Mesenchymal stem cell (in vitro differentiated cells and primary cell): ENCODE measurements at regions not wholly inside any gene's neighbourhood (a gene's known extent, or its start where the extent isn't known, plus 50 kb on each side); places are given as distances from the start of the nearest gene placed in this dataset.

ENCODE experiments used
- DNase-seq: peaks from one replicate; pipeline ENCODE4 v3.0.0-alpha.2; 2013
- H2AFZ ChIP-seq: one replicate; pipeline ENCODE4 v1.6.1; 2013; ENCODE audit warnings: low read depth, mild to moderate bottlenecking, control low read depth, inconsistent platforms, low read length, moderate library complexity
- H2AK5ac ChIP-seq: 2 replicates; pipeline ENCODE4 v1.6.1; 2013; ENCODE audit warnings: low read length, moderate library complexity, mild to moderate bottlenecking, inconsistent platforms; ENCODE audit not compliant: severe bottlenecking
- H2BK120ac ChIP-seq: one replicate; pipeline ENCODE4 v1.6.1; 2013; ENCODE audit warnings: low read depth, mild to moderate bottlenecking, inconsistent platforms, low read length, moderate library complexity
- H2BK12ac ChIP-seq, 2 experiments: one replicate each; pipeline ENCODE4 v1.6.1; 2013; ENCODE audit warnings: inconsistent platforms in 2 of 2, low read length in 2 of 2, mild to moderate bottlenecking in 2 of 2, moderate library complexity in 2 of 2, control low read depth in 1 of 2
- H2BK15ac ChIP-seq: one replicate; pipeline ENCODE4 v1.6.1; 2013; ENCODE audit warnings: mild to moderate bottlenecking, low read depth, inconsistent platforms; ENCODE audit not compliant: poor library complexity, severe bottlenecking
- H2BK5ac ChIP-seq: 2 replicates; pipeline ENCODE4 v1.6.1; 2013; ENCODE audit warnings: low read depth, mild to moderate bottlenecking, low read length, control low read depth, inconsistent platforms; ENCODE audit not compliant: poor library complexity, severe bottlenecking
- H3K14ac ChIP-seq, 2 experiments: one replicate each; pipeline ENCODE4 v1.6.1; 2013; ENCODE audit warnings: inconsistent platforms in 2 of 2, low read length in 2 of 2, control low read depth in 1 of 2, mild to moderate bottlenecking in 1 of 2, moderate library complexity in 1 of 2
- H3K18ac ChIP-seq, 2 experiments: one replicate each; pipeline ENCODE4 v1.6.1; 2013; ENCODE audit warnings: inconsistent platforms in 2 of 2, low read length in 2 of 2, control low read depth in 1 of 2, low read depth in 1 of 2, mild to moderate bottlenecking in 1 of 2
- H3K23ac ChIP-seq, 2 experiments: one replicate each; pipeline ENCODE4 v1.6.1; 2013; ENCODE audit warnings: inconsistent platforms in 2 of 2, low read length in 2 of 2, mild to moderate bottlenecking in 2 of 2, moderate library complexity in 2 of 2, control low read depth in 1 of 2
- H3K27ac ChIP-seq: 2 replicates; pipeline ENCODE4 v1.5.1; 2013; ENCODE audit warnings: mild to moderate bottlenecking, moderate library complexity, low read length, control low read depth, inconsistent platforms; ENCODE audit not compliant: poor library complexity, severe bottlenecking
- H3K27me3 ChIP-seq, 2 experiments: 2 replicates each; pipeline versions ENCODE4 v1.6.1 to v1.7.0; 2013; ENCODE audit warnings: low read length in 2 of 2, mild to moderate bottlenecking in 2 of 2, moderate library complexity in 2 of 2, control low read depth in 1 of 2, inconsistent platforms in 1 of 2; ENCODE audit not compliant: control insufficient read depth in 1 of 2, insufficient read depth in 1 of 2
- H3K36me3 ChIP-seq, 2 experiments: 2 replicates each; pipeline versions ENCODE4 v1.6.1 to v1.7.0; 2013; ENCODE audit warnings: low read length in 2 of 2, control low read depth in 1 of 2, inconsistent platforms in 1 of 2, low read depth in 1 of 2, mild to moderate bottlenecking in 1 of 2; ENCODE audit not compliant: insufficient read depth in 2 of 2, control insufficient read depth in 1 of 2
- H3K4ac ChIP-seq, 2 experiments: one replicate each; pipeline ENCODE4 v1.6.1; 2013; ENCODE audit warnings: inconsistent platforms in 2 of 2, low read length in 2 of 2, mild to moderate bottlenecking in 2 of 2, moderate library complexity in 2 of 2, control low read depth in 1 of 2, low read depth in 1 of 2
- H3K4me1 ChIP-seq: 2 replicates; pipeline ENCODE4 v1.6.1; 2013; ENCODE audit warnings: low read depth, low read length, control low read depth; ENCODE audit not compliant: control insufficient read depth, insufficient read depth
- H3K4me2 ChIP-seq: 2 replicates; pipeline ENCODE4 v1.6.1; 2013; ENCODE audit warnings: low read length, mild to moderate bottlenecking, inconsistent platforms; ENCODE audit not compliant: poor library complexity, severe bottlenecking
- H3K4me3 ChIP-seq, 2 experiments: 2 replicates each; pipeline versions ENCODE4 v1.5.1 to v1.7.0; 2013; ENCODE audit warnings: low read length in 2 of 2, mild to moderate bottlenecking in 2 of 2, control low read depth in 1 of 2, low read depth in 1 of 2; ENCODE audit not compliant: insufficient read depth in 1 of 2
- H3K79me1 ChIP-seq: replicated peaks from 2 replicates; pipeline ENCODE4 v1.6.1; 2013; ENCODE audit warnings: mild to moderate bottlenecking, control low read depth, low read length, inconsistent platforms; ENCODE audit not compliant: poor library complexity, severe bottlenecking
- H3K9ac ChIP-seq: 2 replicates; pipeline ENCODE4 v1.7.0; 2013; ENCODE audit warnings: mild to moderate bottlenecking, low read length, moderate library complexity
- H3K9me3 ChIP-seq: 2 replicates; pipeline ENCODE4 v1.7.0; 2013; ENCODE audit warnings: mild to moderate bottlenecking, low read length; ENCODE audit not compliant: control insufficient read depth
- H4K8ac ChIP-seq: one replicate; pipeline ENCODE4 v1.6.1; 2013; ENCODE audit warnings: inconsistent platforms, mild to moderate bottlenecking, low read length, moderate library complexity
- H4K91ac ChIP-seq: one replicate; pipeline ENCODE4 v1.6.1; 2013; ENCODE audit warnings: mild to moderate bottlenecking, low read length, inconsistent platforms
- WGBS: methylation state at CpG from one replicate; pipeline ENCODE4 v1.1.7; 2013; ENCODE audit warnings: mixed read lengths; 5-methylcytosine and 5-hydroxymethylcytosine counted together

GRCh38 chr22:48585916-48586798 lies 1241.5 kb downstream of the BRD1 start:
- no peak overlapping the region for H3K4ac ChIP-seq
- no peaks in the 10 kb centered on the region for H3K79me1 ChIP-seq
- no peak overlapping the region for H3K14ac ChIP-seq
- H3K27ac ChIP-seq: no peak overlapping the region
- no peak overlapping the region for H3K4me3 ChIP-seq
- H3K36me3 ChIP-seq: no peaks in the 10 kb centered on the region
- no peak overlapping the region for H4K91ac ChIP-seq
- no peak overlapping the region for H2AFZ ChIP-seq
- no peaks in the 10 kb centered on the region for H3K27me3 ChIP-seq
- no peak overlapping the region for H2BK5ac ChIP-seq
- H2AK5ac ChIP-seq: no peak overlapping the region
- WGBS: 67% methylated on average over 21 of the region's 21 CpGs
- H3K23ac ChIP-seq: no peak overlapping the region
- no peak overlapping the region for H2BK15ac ChIP-seq
- no peak overlapping the region for H3K18ac ChIP-seq
- no peaks in the 10 kb centered on the region for H3K9me3 ChIP-seq
- H2BK120ac ChIP-seq: no peak overlapping the region
- no peak for DNase-seq
- H3K4me2 ChIP-seq: no peak overlapping the region
- peaks cover 2% of the 10 kb centered on the region for H3K4me1 ChIP-seq
- no peak overlapping the region for H4K8ac ChIP-seq
- no peak overlapping the region for H2BK12ac ChIP-seq
- no peak overlapping the region for H3K9ac ChIP-seq

- H3K4me3 ChIP-seq: no peak overlapping the region
- H3K9me3 ChIP-seq: no peaks in the 10 kb centered on the region
- H3K4me2 ChIP-seq: no peak overlapping the region
- H3K79me1 ChIP-seq: no peaks in the 10 kb centered on the region
- WGBS: 94% methylated on average over 3 of the region's 3 CpGs
- no peak overlapping the region for H3K4ac ChIP-seq
- H2AK5ac ChIP-seq: no peak overlapping the region
- H4K91ac ChIP-seq: no peak overlapping the region
- peaks cover 0 to 2% of the 10 kb centered on the region in 2 experiments for H3K27me3 ChIP-seq
- no peak overlapping the region for H2BK15ac ChIP-seq
- peaks cover 2% of the 10 kb centered on the region for H3K4me1 ChIP-seq
- no peak overlapping the region for H3K27ac ChIP-seq
- no peak overlapping the region for H2BK5ac ChIP-seq
- no peak overlapping the region for H3K23ac ChIP-seq
- no peak overlapping the region for H3K14ac ChIP-seq
- H4K8ac ChIP-seq: no peak overlapping the region
- no peak overlapping the region for H2AFZ ChIP-seq
- no peak overlapping the region for H3K18ac ChIP-seq
- H3K36me3 ChIP-seq: no peaks in the 10 kb centered on the region
- no peak overlapping the region for H2BK120ac ChIP-seq
- DNase-seq: no peak
- no peak overlapping the region for H3K9ac ChIP-seq
- H2BK12ac ChIP-seq: no peak overlapping the region
These were observed 1243.5 kb downstream of the BRD1 start for GRCh38 chr22:48584170-48584569.

GRCh38 chr22:48581796-48582469 lies 1245.7 kb downstream of the BRD1 start:
- H2BK12ac ChIP-seq: no peak overlapping the region
- H3K14ac ChIP-seq: no peak overlapping the region
- H3K4ac ChIP-seq: no peak overlapping the region
- no peak overlapping the region for H3K4me3 ChIP-seq
- peaks cover 13 to 23% of the 10 kb centered on the region in 2 experiments for H3K27me3 ChIP-seq
- no peak overlapping the region for H4K91ac ChIP-seq
- no peak overlapping the region for H2BK15ac ChIP-seq
- no peak overlapping the region for H2BK5ac ChIP-seq
- no peak overlapping the region for H2AFZ ChIP-seq
- H3K18ac ChIP-seq: no peak overlapping the region
- H3K4me2 ChIP-seq: no peak overlapping the region
- no peaks in the 10 kb centered on the region for H3K9me3 ChIP-seq
- peaks cover 2% of the 10 kb centered on the region for H3K4me1 ChIP-seq
- DNase-seq: no peak
- WGBS: 85% methylated on average over 20 of the region's 20 CpGs
- no peak overlapping the region for H2BK120ac ChIP-seq
- no peaks in the 10 kb centered on the region for H3K79me1 ChIP-seq
- no peak overlapping the region for H3K23ac ChIP-seq
- H3K36me3 ChIP-seq: no peaks in the 10 kb centered on the region
- H3K9ac ChIP-seq: no peak overlapping the region
- H4K8ac ChIP-seq: no peak overlapping the region
- no peak overlapping the region for H3K27ac ChIP-seq
- H2AK5ac ChIP-seq: no peak overlapping the region

- H4K8ac ChIP-seq: no peak overlapping the region
- no peak overlapping the region for H3K27ac ChIP-seq
- no peak overlapping the region for H2BK12ac ChIP-seq
- H3K36me3 ChIP-seq: no peaks in the 10 kb centered on the region
- no peak overlapping the region for H3K4me3 ChIP-seq
- H3K9me3 ChIP-seq: no peaks in the 10 kb centered on the region
- peaks cover 4% of the 10 kb centered on the region for H3K4me1 ChIP-seq
- H3K79me1 ChIP-seq: no peaks in the 10 kb centered on the region
- H3K23ac ChIP-seq: no peak overlapping the region
- H3K27me3 ChIP-seq: peaks cover 14 to 24% of the 10 kb centered on the region in 2 experiments
- no peak overlapping the region for H3K4ac ChIP-seq
- H3K14ac ChIP-seq: no peak overlapping the region
- H2BK5ac ChIP-seq: no peak overlapping the region
- no peak overlapping the region for H3K18ac ChIP-seq
- H2BK120ac ChIP-seq: no peak overlapping the region
- H3K4me2 ChIP-seq: no peak overlapping the region
- no peak overlapping the region for H2BK15ac ChIP-seq
- WGBS: 86% methylated on average over 22 of the region's 23 CpGs
- H2AFZ ChIP-seq: no peak overlapping the region
- H3K9ac ChIP-seq: no peak overlapping the region
- H4K91ac ChIP-seq: no peak overlapping the region
- no peak for DNase-seq
- H2AK5ac ChIP-seq: no peak overlapping the region
These were observed 1246.4 kb downstream of the BRD1 start for GRCh38 chr22:48581205-48581766.
